OCI-LY3 (cell line): ENCODE measurements at regions not wholly inside any gene's neighbourhood (a gene's known extent, or its start where the extent isn't known, plus 50 kb on each side); places are given as distances from the start of the nearest gene placed in this dataset.

Experiments used
- EZH2phosphoT487 ChIP-seq: fragments of 200-600 bp; shearing (Covaris generic); IDR thresholded peaks from 2 replicates; pipeline ENCODE4 v1.6.1; 2018; ENCODE audit warnings: antibody characterized with exemption, mixed run types, low read depth
- TF ChIP-seq, protein P1 (sequence below): fragments of 200-600, 300-600 bp; sonication (generic); IDR thresholded peaks from 2 replicates; pipeline ENCODE4 v1.5.1; 2014; ENCODE audit warnings: antibody characterized with exemption, low read length, low read depth

- TF ChIP-seq EZH2phosphoT487 = no peak
- TF ChIP-seq, protein P1, sequence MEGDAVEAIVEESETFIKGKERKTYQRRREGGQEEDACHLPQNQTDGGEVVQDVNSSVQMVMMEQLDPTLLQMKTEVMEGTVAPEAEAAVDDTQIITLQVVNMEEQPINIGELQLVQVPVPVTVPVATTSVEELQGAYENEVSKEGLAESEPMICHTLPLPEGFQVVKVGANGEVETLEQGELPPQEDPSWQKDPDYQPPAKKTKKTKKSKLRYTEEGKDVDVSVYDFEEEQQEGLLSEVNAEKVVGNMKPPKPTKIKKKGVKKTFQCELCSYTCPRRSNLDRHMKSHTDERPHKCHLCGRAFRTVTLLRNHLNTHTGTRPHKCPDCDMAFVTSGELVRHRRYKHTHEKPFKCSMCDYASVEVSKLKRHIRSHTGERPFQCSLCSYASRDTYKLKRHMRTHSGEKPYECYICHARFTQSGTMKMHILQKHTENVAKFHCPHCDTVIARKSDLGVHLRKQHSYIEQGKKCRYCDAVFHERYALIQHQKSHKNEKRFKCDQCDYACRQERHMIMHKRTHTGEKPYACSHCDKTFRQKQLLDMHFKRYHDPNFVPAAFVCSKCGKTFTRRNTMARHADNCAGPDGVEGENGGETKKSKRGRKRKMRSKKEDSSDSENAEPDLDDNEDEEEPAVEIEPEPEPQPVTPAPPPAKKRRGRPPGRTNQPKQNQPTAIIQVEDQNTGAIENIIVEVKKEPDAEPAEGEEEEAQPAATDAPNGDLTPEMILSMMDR = no peak
These were observed 97.6 kb upstream of the ADAMTS19 start for GRCh38 chr5:129362456-129362855.
